Ascending aorta (tissue), 2 donors: ENCODE measurements at regions not wholly inside any gene's neighbourhood (a gene's known extent, or its start where the extent isn't known, plus 50 kb on each side); places are given as distances from the start of the nearest gene placed in this dataset.

ENCODE experiments used
- DNase-seq, 2 donors: peaks; one replicate each; pipeline ENCODE4 v3.0.0-alpha.2; 2019; ENCODE audit warnings: low spot score in 2 of 2
- H3K27ac ChIP-seq, 2 donors: fragments of 200-600 bp; sonication (generic); one replicate each; pipeline ENCODE4 v1.5.1; 2016 to 2017; ENCODE audit warnings: mild to moderate bottlenecking in 1 of 2
- H3K27me3 ChIP-seq: fragments of 200-600 bp; sonication (generic); one replicate; pipeline ENCODE4 v1.5.1; 2017
- H3K36me3 ChIP-seq, 2 donors: fragments of 200-600 bp; sonication (generic); one replicate each; pipeline ENCODE4 v1.5.1; 2016
- H3K4me1 ChIP-seq, 2 donors: fragments of 200-600 bp; sonication (generic); one replicate each; pipeline ENCODE4 v1.5.1; 2016 to 2017; ENCODE audit warnings: mild to moderate bottlenecking in 1 of 2
- H3K4me3 ChIP-seq, 2 donors: fragments of 200-600 bp; sonication (generic); one replicate each; pipeline ENCODE4 v1.5.1; 2016 to 2017; ENCODE audit warnings: mild to moderate bottlenecking in 1 of 2
- H3K9me3 ChIP-seq, 2 donors: fragments of 200-600 bp; sonication (generic); one replicate each; pipeline ENCODE4 v1.5.1; 2016
- CTCF ChIP-seq, 3 experiments: fragments of 200-600 bp in 2 of 3; fragments of 450-650 bp in 1 of 3; sonication (generic) in 2 of 3; IDR thresholded peaks; one replicate each; pipeline ENCODE4 v1.5.1; 2016 to 2019; ENCODE audit warnings: antibody characterized with exemption in 3 of 3, mild to moderate bottlenecking in 1 of 3, moderate library complexity in 1 of 3
- intact Hi-C: fragments of 100-400 bp; cut with DNase I; formaldehyde crosslinking; loops from one replicate; pipeline ENCODE4 v1.15.1; 2023

DNA sequence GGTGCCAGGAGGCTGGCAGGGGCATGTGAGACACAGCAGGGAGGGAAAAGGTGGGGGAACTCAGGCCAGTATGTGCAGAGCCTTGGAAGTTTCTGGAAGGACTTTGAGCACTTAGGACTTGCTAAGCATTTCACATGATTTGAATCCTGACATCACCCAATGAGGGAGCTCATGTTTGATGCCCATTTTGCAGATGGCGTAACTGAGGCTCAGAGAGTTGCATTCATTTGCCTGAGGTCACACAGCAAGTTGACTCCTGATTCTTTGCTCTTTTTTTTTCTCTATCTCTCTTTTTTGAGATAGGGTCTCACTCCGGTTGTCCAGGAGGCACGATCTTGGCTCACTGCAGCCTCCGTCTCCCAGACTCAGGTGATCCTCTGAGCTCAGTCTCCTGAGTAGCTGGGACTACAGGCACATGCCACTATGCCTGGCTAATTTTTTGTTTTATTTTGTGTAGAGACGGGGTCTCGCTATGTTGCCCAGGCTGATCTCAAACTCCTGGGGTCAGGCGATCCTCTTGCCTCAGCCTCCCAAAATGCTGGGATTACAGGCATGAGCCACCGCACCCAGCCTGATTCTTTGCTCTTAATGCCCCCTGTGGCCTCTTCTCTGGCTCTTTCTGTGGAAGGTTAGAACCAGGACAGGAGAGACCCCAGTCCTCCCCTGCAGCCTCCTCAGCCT, 246.1 kb downstream of the RBM19 start:
- H3K27me3 ChIP-seq, result no peaks in the 10 kb centered on the region
- H3K36me3 ChIP-seq, result no peaks in the 10 kb centered on the region
- no peak overlapping the region for H3K4me3 ChIP-seq
- intact Hi-C loops, result no loop called here
- no peak for TF ChIP-seq CTCF (IDR thresholded peaks at IDR 0.05)
- H3K9me3 ChIP-seq, result no peaks in the 10 kb centered on the region
- no peak for DNase-seq
- H3K27ac ChIP-seq, result no peak overlapping the region
- H3K4me1 ChIP-seq, result no peaks in the 10 kb centered on the region

DNA sequence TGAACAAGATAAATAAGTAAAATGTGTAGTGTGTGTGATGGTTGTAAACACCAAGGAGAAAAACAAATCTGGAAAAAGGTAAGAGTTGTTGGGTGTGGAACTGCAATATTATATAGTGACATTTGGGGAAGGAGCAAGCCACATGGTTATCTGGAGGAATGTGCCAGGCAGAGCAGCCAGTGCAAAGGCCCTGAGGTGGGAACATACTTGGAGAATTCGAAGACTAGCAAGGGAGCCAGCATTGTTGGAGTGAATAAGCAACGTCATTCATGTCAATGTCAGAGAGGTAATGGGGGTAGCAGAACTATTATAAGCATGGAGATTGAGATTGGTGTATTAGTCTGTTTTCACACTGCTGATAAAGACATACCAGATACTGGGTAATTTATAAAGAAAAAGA, 241.5 kb upstream of the LHX5 start:
- no peak for DNase-seq
- H3K27me3 ChIP-seq, result no peaks in the 10 kb centered on the region
- intact Hi-C loops, result no loop called here

DNA sequence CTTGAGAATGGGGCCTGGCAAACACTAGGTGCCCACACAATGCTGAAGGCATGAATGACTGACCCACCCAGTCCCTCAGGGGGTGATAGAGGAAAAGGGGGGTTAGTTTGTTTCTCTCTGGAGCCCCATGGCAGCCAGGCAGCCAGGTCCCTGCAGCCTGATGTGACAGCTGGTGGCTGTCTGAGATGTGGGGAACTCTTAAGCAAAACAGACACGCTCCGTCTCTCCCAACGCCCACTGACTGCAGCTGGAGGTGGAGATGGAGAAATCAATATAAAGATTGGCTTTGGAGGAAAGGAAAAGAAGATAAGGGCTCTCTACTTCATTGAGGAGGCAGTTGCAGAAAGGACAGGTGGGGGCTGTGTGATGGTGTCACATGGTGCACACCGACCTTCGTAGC, 240.8 kb upstream of the LHX5 start:
- Histone ChIP-seq H3K27ac (no peak overlapping the region), H3K4me1 (no peaks in the 10 kb centered on the region), H3K27me3 (no peaks in the 10 kb centered on the region), H3K36me3 (no peaks in the 10 kb centered on the region), H3K9me3 (no peaks in the 10 kb centered on the region), H3K4me3 (no peak overlapping the region)
- intact Hi-C loops, result no loop called here
- TF ChIP-seq CTCF (IDR thresholded peaks at IDR 0.05), result no peak
- DNase-seq, result no peak

More for the DNA sequence above, 241.5 kb upstream of the LHX5 start:
- Histone ChIP-seq H3K4me1 (no peaks in the 10 kb centered on the region), H3K27ac (no peak overlapping the region), H3K36me3 (no peaks in the 10 kb centered on the region), H3K9me3 (no peaks in the 10 kb centered on the region), H3K4me3 (no peak overlapping the region)
- TF ChIP-seq CTCF (IDR thresholded peaks at IDR 0.05), result no peak

- Histone ChIP-seq H3K27me3 (no peaks in the 10 kb centered on the region), H3K4me1 (no peaks in the 10 kb centered on the region), H3K36me3 (no peaks in the 10 kb centered on the region), H3K27ac (no peak overlapping the region), H3K4me3 (no peak overlapping the region), H3K9me3 (no peaks in the 10 kb centered on the region)
- no peak for DNase-seq
- intact Hi-C loops, result no loop called here
- TF ChIP-seq CTCF (IDR thresholded peaks at IDR 0.05), result no peak
Measured at GRCh38 chr12:113710216-113710615, 238.5 kb upstream of the LHX5 start.

DNA sequence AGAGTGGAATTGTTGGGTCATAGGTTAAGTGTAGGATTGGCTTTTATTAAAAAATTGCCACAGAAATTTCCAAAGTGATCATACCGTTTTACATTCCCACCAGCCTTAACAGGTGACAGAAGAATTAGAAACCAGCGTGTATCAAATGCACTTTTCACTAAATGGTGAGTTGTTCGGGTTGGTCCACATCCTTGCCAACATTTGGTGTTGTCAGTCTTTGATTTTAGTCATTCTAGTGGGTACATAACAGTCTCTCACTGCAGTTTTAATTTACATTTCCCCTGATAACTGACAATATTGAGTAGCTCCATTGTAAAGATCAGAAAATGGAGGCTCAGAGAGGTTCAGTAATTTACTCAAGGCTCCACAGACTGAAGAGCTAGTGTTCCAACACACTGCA, 237.8 kb upstream of the LHX5 start:
- intact Hi-C loops, result no loop called here
- no peak for TF ChIP-seq CTCF (IDR thresholded peaks at IDR 0.05)
- no peaks in the 10 kb centered on the region for H3K27me3 ChIP-seq
- no peaks in the 10 kb centered on the region for H3K36me3 ChIP-seq
- H3K9me3 ChIP-seq, result no peaks in the 10 kb centered on the region
- H3K4me3 ChIP-seq, result no peak overlapping the region
- H3K27ac ChIP-seq, result no peak overlapping the region
- no peak for DNase-seq
- no peaks in the 10 kb centered on the region for H3K4me1 ChIP-seq

DNA sequence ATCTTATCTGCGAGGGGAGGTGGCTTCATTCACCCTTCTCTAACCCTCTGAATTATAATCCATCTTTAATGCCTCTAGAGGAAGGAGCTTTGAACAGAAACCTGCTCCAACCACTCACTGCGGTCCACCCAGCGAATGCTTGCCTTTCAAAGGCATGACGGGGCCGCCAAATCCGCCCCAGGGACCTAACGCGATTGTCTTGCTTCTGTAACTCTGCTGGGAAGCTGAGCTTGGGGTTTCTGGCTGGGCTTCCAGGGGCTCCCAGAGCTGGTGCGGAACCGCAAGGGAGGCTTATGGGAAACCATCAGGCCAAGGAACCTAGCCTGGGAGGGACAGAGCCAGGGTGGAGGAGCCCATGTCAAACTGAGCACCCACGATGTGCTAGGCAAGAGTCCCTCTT, 231.2 kb upstream of the LHX5 start:
- intact Hi-C loops, result no loop called here
- Histone ChIP-seq H3K4me3 (no peak overlapping the region), H3K27ac (no peak overlapping the region), H3K36me3 (no peaks in the 10 kb centered on the region), H3K27me3 (no peaks in the 10 kb centered on the region), H3K9me3 (no peaks in the 10 kb centered on the region), H3K4me1 (no peaks in the 10 kb centered on the region)
- no peak for TF ChIP-seq CTCF (IDR thresholded peaks at IDR 0.05)
- no peak for DNase-seq
